Stimulated activated naive CD8-positive, alpha-beta T cell treated with anti-CD3 and anti-CD28 coated beads, Interleukin-15, Interleukin-2, amounts not matched to agents 100 ng/mL and 50 ng/mL, for 24 hours (primary cell): ENCODE measurements at regions not wholly inside any gene's neighbourhood (a gene's known extent, or its start where the extent isn't known, plus 50 kb on each side); places are given as distances from the start of the nearest gene placed in this dataset.

Experiments
- H3K27ac Mint-ChIP-seq: one replicate; pipeline ENCODE4 v1.8.0; 2021; ENCODE audit warnings: mild to moderate bottlenecking, mixed read lengths
- H3K27me3 Mint-ChIP-seq: one replicate; pipeline ENCODE4 v1.8.0; 2021; ENCODE audit warnings: mixed read lengths
- H3K36me3 Mint-ChIP-seq: one replicate; pipeline ENCODE4 v1.8.0; 2021; ENCODE audit warnings: low read depth, mixed read lengths
- H3K4me1 Mint-ChIP-seq: one replicate; pipeline ENCODE4 v1.8.0; 2021; ENCODE audit warnings: low read depth, mixed read lengths
- H3K4me3 Mint-ChIP-seq: one replicate; pipeline ENCODE4 v1.8.0; 2021; ENCODE audit warnings: mild to moderate bottlenecking, mixed read lengths
- H3K9me3 Mint-ChIP-seq: one replicate; pipeline ENCODE4 v1.8.0; 2021; ENCODE audit warnings: mixed read lengths

DNA sequence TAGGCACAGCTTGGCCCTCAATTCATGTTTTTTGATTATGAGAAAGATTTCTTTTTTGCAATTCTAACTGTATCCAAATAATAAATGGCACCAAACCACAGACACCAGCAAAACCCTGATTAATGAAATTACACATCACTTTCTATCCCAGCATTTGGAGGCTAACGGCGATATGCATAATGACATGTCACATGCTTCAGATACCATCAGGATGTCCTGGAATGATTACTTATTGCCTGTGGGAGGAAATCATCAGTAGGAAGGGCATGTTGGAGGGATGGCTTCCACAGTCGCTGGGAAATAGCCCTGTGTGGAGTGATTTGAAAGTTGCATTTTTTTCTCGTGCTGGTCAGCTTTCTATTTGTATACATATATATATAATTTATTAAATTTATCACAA is 121.7 kb downstream of the CMPK2 start:
- no peaks in the 10 kb centered on the region for H3K36me3 Mint-ChIP-seq
- peaks cover 9% of the 10 kb centered on the region for H3K27me3 Mint-ChIP-seq
- H3K9me3 Mint-ChIP-seq: no peaks in the 10 kb centered on the region
- no peaks in the 10 kb centered on the region for H3K4me1 Mint-ChIP-seq
- H3K4me3 Mint-ChIP-seq: no peak overlapping the region
- no peak overlapping the region for H3K27ac Mint-ChIP-seq

DNA sequence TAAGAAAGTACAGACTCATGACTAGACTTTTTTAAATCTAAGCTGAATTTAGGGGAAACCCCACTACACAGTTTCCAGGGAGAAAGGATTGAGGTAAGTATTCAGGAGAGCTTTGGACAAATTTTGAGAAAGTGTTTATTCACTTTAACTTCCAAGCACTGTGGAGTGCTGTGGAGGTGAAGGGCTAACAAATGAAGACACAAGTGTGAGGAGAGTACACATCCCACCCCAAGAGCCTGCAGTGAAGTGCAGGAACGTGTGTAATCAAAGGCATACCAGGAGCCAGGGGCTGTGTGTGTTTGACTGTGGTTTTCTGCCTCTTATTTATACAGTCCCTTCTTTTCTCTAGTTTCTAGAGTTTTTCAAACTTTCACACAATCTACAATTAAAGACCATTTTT is 118.3 kb downstream of the CMPK2 start:
- H3K36me3 Mint-ChIP-seq: no peaks in the 10 kb centered on the region
- H3K27me3 Mint-ChIP-seq: peaks cover 17% of the 10 kb centered on the region
- no peaks in the 10 kb centered on the region for H3K9me3 Mint-ChIP-seq
- H3K4me1 Mint-ChIP-seq: no peaks in the 10 kb centered on the region
- no peak overlapping the region for H3K4me3 Mint-ChIP-seq
- H3K27ac Mint-ChIP-seq: no peak overlapping the region

DNA sequence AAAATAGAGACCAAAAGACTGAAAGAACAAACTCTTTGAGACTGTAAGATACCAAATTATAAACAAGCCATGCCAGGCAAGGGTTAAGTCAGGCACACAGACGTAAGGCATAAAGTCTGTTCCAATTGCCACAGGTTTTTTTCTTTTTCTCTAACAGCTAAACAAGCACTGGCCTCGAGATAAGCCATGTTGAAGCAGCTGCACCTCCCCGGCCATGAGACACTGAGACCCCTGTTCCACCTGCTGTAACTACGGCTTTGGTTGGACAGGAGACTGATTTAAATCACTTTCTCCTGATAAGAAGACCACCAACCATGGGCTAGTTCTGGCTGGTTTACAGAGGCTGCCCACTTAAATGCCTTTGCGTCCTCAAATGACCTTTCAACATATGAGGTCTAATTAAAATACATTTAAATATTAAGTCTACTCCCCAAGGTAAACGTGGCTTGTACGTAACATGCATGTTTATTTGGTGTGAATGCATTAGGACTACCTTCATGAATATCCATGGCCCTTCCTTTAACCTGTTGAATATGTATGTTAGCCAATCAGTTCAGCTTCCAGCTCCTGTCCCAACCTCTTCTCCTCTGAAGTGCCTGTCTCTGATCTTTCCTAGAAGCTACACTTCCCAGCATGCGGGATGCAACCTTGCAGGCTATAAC is 117.2 kb downstream of the CMPK2 start:
- no peaks in the 10 kb centered on the region for H3K4me1 Mint-ChIP-seq
- H3K27me3 Mint-ChIP-seq: peaks cover 18% of the 10 kb centered on the region
- no peaks in the 10 kb centered on the region for H3K9me3 Mint-ChIP-seq
- no peaks in the 10 kb centered on the region for H3K36me3 Mint-ChIP-seq
- H3K4me3 Mint-ChIP-seq: no peak overlapping the region
- no peak overlapping the region for H3K27ac Mint-ChIP-seq

DNA sequence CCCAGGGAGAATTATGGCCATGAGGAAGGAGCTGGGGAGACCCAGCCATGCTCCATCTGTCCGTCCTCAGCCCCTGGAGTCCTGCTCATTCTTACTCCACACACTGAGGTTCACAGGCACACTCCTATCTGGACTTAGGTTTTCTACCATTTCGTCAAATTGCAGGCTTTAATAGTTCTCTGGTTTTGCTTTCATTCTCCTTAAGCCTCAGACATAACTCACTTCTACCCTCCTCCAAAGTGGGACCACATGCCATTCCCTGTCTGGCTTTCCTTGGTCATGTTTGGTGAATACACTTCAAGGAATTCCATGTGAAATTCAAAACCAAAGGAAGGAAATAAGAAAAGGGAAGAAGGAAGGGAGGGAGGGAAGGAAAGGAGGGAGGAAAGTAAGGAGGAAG is 115.7 kb downstream of the CMPK2 start:
- Mint-ChIP-seq H3K36me3 (no peaks in the 10 kb centered on the region), H3K27ac (no peak overlapping the region), H3K4me1 (no peaks in the 10 kb centered on the region), H3K27me3 (peaks cover 24% of the 10 kb centered on the region), H3K4me3 (no peak overlapping the region), H3K9me3 (no peaks in the 10 kb centered on the region)

DNA sequence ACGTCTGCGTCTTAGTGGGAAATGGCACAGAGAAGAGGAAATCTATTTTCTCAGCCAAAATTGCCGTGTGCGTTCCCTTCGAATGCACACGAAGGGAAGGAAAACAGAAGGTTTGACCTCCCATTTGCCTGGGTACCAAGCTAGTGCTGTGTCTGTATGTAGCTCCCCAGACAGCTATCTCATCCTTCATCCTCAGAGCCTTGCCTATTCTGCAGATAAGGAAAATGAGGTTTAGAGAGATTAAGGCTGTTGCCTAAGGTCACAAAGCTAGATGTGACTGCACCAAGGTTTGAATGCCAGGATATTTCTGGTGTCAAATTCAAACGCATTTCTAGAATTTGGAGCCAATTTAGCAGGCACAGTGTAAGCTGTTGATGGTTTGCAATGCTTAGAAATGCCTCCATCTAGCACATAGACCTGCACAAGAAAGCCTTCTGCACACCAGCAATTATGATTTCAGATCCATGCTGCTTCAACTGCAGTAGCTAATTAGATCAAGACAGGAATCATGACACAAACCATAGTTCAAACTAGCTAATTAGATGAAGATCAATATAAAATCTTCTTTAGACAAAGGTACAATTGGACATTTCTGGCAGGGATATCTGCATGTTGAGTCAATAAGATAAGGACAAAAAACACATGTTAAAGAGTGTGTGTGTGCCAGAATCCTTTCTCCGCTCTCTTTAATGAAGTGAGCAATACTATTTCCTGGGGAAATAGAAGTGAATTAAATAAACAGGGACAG is 115.1 kb downstream of the CMPK2 start:
- Mint-ChIP-seq H3K9me3 (no peaks in the 10 kb centered on the region), H3K4me3 (no peak overlapping the region), H3K27ac (no peak overlapping the region), H3K4me1 (no peaks in the 10 kb centered on the region), H3K36me3 (no peaks in the 10 kb centered on the region), H3K27me3 (peaks cover 24% of the 10 kb centered on the region)

DNA sequence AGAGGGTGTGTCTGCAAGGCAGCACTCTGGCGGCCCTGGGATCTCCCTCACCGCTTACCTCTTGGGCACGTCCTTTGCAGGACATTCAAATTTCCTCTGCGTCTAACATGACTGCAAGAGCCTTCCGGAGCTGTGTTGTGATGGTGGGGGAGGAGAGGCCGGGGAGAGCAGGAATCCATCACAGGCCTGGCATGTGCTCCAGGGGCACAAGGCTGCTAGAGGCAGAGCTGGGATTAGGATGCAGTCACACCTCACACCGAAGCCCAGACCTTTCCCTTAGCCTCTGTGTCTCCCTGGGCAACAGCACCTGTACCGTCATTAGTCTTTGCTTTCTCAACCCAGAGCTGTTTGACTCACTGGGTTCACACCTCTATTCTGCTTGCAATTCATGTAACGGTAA is 111.3 kb downstream of the CMPK2 start:
- Mint-ChIP-seq H3K9me3 (no peaks in the 10 kb centered on the region), H3K4me1 (no peaks in the 10 kb centered on the region), H3K4me3 (no peak overlapping the region), H3K27me3 (peaks cover 15% of the 10 kb centered on the region), H3K36me3 (no peaks in the 10 kb centered on the region), H3K27ac (no peak overlapping the region)

DNA sequence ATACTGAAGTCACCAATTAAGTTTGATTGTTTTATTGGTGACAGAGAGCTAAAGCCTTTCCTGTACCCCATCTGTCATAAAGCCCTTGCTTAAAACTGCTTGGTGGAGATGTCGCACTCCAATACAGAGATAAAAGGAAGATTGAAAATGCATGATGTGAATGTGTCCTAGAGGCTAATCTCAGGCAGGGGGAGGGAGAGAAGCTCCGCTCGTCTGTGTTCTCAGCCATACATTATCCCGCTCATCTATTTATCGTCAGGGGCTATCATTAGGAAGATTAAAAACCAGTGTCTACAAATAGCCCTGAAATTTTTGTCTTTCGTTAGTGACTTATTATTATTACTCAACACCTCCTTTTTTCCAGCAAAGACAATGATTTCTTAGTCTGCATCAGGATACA is 110.3 kb downstream of the CMPK2 start:
- Mint-ChIP-seq H3K27me3 (peaks cover 15% of the 10 kb centered on the region), H3K9me3 (no peaks in the 10 kb centered on the region), H3K27ac (no peak overlapping the region), H3K36me3 (no peaks in the 10 kb centered on the region), H3K4me1 (no peaks in the 10 kb centered on the region), H3K4me3 (no peak overlapping the region)

DNA sequence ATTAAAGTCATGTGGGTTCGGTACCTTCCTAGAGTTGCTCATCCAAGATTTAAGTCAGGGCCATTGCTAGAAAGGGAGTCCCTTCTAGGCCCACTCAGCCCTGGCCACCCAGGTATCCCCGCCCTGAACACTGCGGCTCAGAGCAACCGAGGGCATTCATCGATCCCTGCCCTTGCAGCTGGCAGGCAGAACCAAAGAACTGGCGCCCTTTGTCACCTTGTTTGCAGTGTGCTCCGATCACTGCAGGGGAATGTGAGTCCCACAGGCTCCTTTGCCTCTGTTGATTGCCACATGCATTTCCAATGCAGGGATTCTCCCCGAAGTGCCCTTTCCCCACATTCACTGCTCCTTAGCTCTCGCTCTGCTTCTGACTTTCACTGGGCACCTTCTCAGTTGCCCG is 108.5 kb downstream of the CMPK2 start:
- Mint-ChIP-seq H3K4me1 (no peaks in the 10 kb centered on the region), H3K27me3 (peaks cover 7% of the 10 kb centered on the region), H3K9me3 (no peaks in the 10 kb centered on the region), H3K36me3 (no peaks in the 10 kb centered on the region), H3K4me3 (no peak overlapping the region), H3K27ac (no peak overlapping the region)

DNA sequence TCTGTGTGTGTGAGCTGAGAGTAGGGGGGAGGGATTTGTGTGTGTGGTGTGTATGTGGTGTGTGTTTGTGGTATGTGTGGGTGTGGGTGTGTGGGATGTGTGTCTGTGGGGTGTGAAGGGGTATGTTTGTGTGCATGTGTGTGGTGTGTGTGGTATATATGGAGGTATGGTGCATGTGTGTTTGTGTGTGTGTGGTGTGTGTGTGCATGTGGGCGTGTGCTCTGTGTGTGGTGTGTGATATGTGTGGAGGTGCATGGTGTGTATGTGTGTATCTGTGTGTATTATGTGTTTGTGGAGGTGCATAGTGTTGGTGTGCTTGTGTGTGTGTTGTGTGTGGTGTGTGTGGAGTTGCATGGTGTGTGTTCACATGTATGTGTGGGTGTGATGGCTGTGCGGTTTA is 106.0 kb downstream of the CMPK2 start:
- no peaks in the 10 kb centered on the region for H3K36me3 Mint-ChIP-seq
- no peak overlapping the region for H3K4me3 Mint-ChIP-seq
- H3K9me3 Mint-ChIP-seq: no peaks in the 10 kb centered on the region
- H3K27me3 Mint-ChIP-seq: no peaks in the 10 kb centered on the region
- no peak overlapping the region for H3K27ac Mint-ChIP-seq
- H3K4me1 Mint-ChIP-seq: no peaks in the 10 kb centered on the region

DNA sequence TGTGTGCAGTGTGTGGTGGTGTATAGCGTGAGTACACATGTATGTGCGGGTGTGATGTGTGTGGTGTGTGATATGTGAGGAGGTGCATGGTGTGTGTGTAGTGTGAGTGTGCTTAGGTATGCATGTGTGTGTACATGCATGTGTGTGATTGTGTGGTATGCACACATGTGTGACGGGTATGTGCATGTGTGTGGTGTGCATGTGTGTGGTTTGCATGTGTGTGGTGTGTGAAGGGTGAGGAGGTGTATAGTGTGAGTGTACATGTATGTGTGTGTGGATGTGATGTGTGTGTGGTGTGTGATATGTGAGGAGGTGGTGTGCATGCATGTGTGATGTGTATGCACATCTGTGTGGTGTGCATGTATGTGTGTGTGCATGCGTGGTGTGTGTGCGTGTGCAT is 105.6 kb downstream of the CMPK2 start:
- H3K27me3 Mint-ChIP-seq: no peaks in the 10 kb centered on the region
- H3K27ac Mint-ChIP-seq: no peak overlapping the region
- H3K4me1 Mint-ChIP-seq: no peaks in the 10 kb centered on the region
- H3K9me3 Mint-ChIP-seq: no peaks in the 10 kb centered on the region
- no peaks in the 10 kb centered on the region for H3K36me3 Mint-ChIP-seq
- no peak overlapping the region for H3K4me3 Mint-ChIP-seq

DNA sequence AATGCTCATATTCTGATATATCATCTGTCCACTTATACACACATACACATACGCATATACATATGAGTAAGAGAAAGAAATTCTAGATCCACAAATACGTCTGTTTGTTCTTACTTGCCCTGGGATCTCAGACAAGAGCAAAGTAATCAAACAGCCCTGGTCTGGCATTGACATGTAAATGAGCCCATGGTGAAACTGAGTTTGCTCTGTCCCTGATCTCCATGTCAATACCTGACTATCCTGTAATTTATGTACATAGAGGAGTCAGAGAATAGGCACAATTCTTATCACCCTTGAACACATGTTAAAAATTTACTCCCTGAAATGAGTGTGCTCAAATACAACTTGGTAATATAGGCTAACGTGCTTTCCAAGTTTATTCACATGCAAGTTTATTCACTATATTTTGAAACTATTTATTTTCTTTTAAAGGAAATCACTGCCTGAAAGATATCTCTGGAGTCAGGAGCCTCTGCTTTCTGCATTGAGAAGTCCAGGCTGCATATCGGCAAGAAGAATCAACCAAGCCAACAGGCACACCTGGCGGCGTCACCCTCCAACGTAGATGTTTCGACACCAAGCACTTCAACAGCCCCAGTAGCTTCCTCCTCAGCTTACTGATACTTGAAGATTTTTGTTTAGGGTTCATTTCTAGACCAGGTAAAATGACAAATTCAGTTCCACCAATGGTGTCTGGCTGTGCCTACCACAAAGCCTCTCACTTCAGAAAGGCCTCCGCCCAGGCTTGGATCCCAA is 100.6 kb downstream of the CMPK2 start:
- Mint-ChIP-seq H3K9me3 (no peaks in the 10 kb centered on the region), H3K27ac (no peak overlapping the region), H3K36me3 (no peaks in the 10 kb centered on the region), H3K4me3 (no peak overlapping the region), H3K4me1 (no peaks in the 10 kb centered on the region), H3K27me3 (no peaks in the 10 kb centered on the region)

DNA sequence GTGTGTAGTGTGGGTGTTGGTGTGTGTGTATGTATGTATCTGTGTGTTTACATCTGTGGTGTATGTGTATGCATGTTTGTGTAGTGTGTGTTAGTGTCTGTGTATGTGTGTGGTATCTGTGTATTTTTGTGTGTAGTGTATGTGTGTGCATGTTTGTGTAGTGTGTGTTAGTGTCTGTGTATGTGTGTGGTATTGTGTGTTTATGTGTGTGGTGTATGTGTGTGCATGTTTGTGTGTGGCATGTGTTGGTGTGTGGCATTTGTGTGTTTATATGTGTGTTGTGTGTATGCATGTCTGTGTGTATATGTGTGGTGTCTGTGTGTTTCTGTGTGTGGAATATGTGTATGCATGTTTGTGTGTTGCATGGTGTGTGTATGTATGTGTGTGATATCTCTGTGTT is 96.4 kb downstream of the CMPK2 start:
- Mint-ChIP-seq H3K27ac (no peak overlapping the region), H3K9me3 (no peaks in the 10 kb centered on the region), H3K36me3 (no peaks in the 10 kb centered on the region), H3K4me3 (no peak overlapping the region), H3K4me1 (peaks cover 7% of the 10 kb centered on the region), H3K27me3 (peaks cover 21% of the 10 kb centered on the region)

DNA sequence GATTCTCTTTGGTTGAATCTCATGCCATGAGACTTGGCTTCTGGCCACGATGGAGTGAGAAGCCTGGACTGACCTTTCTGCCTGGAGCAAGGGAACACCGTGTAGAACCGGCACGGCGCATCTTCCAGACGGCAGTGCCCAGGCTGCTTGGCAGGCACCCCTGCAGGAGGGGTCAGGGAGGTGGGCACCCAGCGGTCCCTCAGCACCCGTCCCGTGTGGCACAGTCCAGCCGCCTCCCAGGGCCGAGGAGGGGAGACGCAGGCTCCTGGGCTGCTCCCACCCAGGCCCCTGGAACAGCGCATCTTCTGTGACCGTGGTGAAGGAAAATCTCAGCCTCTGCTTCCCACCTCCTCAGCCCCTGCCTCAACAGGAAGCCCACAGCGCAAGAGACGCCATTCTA is 95.7 kb downstream of the CMPK2 start:
- no peak overlapping the region for H3K4me3 Mint-ChIP-seq
- no peaks in the 10 kb centered on the region for H3K9me3 Mint-ChIP-seq
- no peaks in the 10 kb centered on the region for H3K36me3 Mint-ChIP-seq
- H3K27me3 Mint-ChIP-seq: peaks cover 21% of the 10 kb centered on the region
- H3K27ac Mint-ChIP-seq: no peak overlapping the region
- H3K4me1 Mint-ChIP-seq: peaks cover 7% of the 10 kb centered on the region

DNA sequence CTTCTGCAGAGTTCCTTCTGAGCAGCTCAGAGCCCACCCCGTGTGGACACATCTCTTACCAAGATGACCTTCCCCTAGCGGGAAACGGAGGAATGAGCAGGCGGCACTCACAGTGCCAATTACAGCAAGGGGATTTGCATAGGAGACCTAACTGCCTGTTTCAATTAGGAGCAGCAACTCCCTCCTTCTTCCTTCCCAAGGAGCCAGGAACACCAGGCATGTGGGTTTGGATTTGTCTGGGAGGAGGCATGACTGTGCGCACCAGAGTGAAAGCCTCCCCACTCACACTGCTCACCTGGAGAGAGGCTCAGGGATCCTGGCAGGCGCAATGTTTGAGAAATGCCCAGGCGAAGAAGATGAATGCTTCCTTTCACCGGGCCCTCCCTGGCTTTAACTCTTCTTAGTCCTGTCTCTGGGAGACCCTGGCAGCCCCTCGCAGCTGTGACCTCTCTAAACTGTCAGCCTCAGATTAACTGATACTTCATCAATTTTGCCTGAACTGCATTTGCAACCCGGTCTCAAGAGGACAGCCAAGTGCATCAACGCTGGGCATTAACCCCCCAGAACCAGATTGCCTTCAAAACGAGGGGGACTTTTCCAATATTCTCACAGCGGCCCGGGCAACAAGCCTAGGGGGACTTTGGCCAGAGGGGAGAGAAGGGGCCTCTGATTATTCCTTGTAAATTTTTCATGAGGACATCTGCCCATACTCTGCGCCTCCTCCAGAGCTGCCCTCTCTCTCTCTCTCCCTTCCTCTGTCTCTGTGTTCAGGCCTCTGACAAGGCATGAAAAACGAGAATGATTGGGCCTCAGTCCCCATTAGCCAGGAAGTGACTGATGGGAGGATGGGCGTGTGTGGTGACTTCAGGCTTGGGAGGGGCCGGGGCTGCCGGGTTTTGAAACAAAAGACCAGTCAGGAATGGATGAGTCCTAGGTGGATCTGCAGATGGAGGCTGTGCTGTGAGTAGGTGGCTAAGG is 93.8 kb downstream of the CMPK2 start:
- H3K9me3 Mint-ChIP-seq: no peaks in the 10 kb centered on the region
- H3K4me1 Mint-ChIP-seq: peaks cover 7% of the 10 kb centered on the region
- H3K27ac Mint-ChIP-seq: no peak overlapping the region
- H3K36me3 Mint-ChIP-seq: no peaks in the 10 kb centered on the region
- no peak overlapping the region for H3K4me3 Mint-ChIP-seq
- H3K27me3 Mint-ChIP-seq: peaks cover 21% of the 10 kb centered on the region
